CD14-positive monocyte (primary cell): ENCODE measurements at regions not wholly inside any gene's neighbourhood (a gene's known extent, or its start where the extent isn't known, plus 50 kb on each side); places are given as distances from the start of the nearest gene placed in this dataset.
A peak's percentile ranks its signal among the peaks of the same experiment; 100 is the strongest.

Source experiments
- DNase-seq, 3 donors: peaks; one replicate each; pipeline ENCODE4 v3.0.0-alpha.2; 2011 to 2022
- H2AFZ ChIP-seq: 2 replicates; pipeline ENCODE4 v1.6.0; 2012; ENCODE audit warnings: mild to moderate bottlenecking, low read depth, low read length, inconsistent platforms; ENCODE audit not compliant: insufficient read depth, poor library complexity, severe bottlenecking
- H3K27ac ChIP-seq, 2 donors: 1 replicate in 1 of 2; 2 replicates in 1 of 2; pipeline ENCODE4 v1.5.1; 2012 to 2013; ENCODE audit warnings: low read length in 2 of 2, control low read depth in 1 of 2, inconsistent platforms in 1 of 2, low read depth in 1 of 2, mild to moderate bottlenecking in 1 of 2
- H3K27me3 ChIP-seq, 2 donors: one replicate each; pipeline versions ENCODE4 v1.6.0 to v1.6.1; 2011 to 2013; ENCODE audit warnings: low read length in 2 of 2; ENCODE audit not compliant: control insufficient read depth in 2 of 2, insufficient read depth in 2 of 2
- H3K36me3 ChIP-seq, 2 donors: replicated peaks in 1 of 2; 1 replicate in 1 of 2; 2 replicates in 1 of 2; pipeline versions ENCODE4 v1.5.1 to v1.6.1; 2012 to 2013; ENCODE audit warnings: low read length in 2 of 2, control low read depth in 1 of 2, inconsistent platforms in 1 of 2, mild to moderate bottlenecking in 1 of 2; ENCODE audit not compliant: insufficient read depth in 2 of 2, control insufficient read depth in 1 of 2
- H3K4me1 ChIP-seq, 2 donors: 1 replicate in 1 of 2; 2 replicates in 1 of 2; pipeline versions ENCODE4 v1.5.1 to v1.6.1; 2012 to 2013; ENCODE audit warnings: low read length in 2 of 2, control low read depth in 1 of 2, inconsistent platforms in 1 of 2, mild to moderate bottlenecking in 1 of 2, moderate library complexity in 1 of 2; ENCODE audit not compliant: insufficient read depth in 2 of 2, control insufficient read depth in 1 of 2
- H3K4me2 ChIP-seq: replicated peaks from 2 replicates; pipeline ENCODE3; 2012; ENCODE audit warnings: low read length, moderate library complexity, mild to moderate bottlenecking; ENCODE audit not compliant: poor library complexity, severe bottlenecking; ENCODE audit errors: extremely low read depth
- H3K4me3 ChIP-seq, 3 experiments: fragments of 200-600 bp in 1 of 3; sonication (generic) in 1 of 3; replicated peaks in 1 of 3; 1 replicate in 2 of 3; 2 replicates in 1 of 3; pipeline ENCODE4 v1.5.1; 2011 to 2013; ENCODE audit warnings: low read length in 3 of 3, mild to moderate bottlenecking in 3 of 3, control low read depth in 2 of 3, low read depth in 2 of 3, inconsistent platforms in 1 of 3, moderate library complexity in 1 of 3
- H3K79me2 ChIP-seq: 2 replicates; pipeline ENCODE4 v1.6.0; 2012; ENCODE audit warnings: mild to moderate bottlenecking, control low read depth, inconsistent platforms, low read length, moderate library complexity; ENCODE audit not compliant: insufficient read depth
- H3K9ac ChIP-seq: 2 replicates; pipeline ENCODE4 v1.6.0; 2017; ENCODE audit warnings: low read length, mild to moderate bottlenecking; ENCODE audit not compliant: insufficient read depth, poor library complexity, severe bottlenecking
- H3K9me3 ChIP-seq, 2 donors: replicated peaks in 1 of 2; 1 replicate in 1 of 2; 2 replicates in 1 of 2; pipeline versions ENCODE4 v1.5.1 to v1.6.1; 2012 to 2013; ENCODE audit warnings: low read length in 2 of 2, control low read depth in 1 of 2; ENCODE audit not compliant: control insufficient read depth in 1 of 2, insufficient read depth in 1 of 2
- H4K20me1 ChIP-seq: 2 replicates; pipeline ENCODE4 v1.6.0; 2012; ENCODE audit warnings: mild to moderate bottlenecking, low read length, control low read depth, moderate library complexity; ENCODE audit not compliant: insufficient read depth
- H3K27ac Mint-ChIP-seq, 7 donors: one replicate each; pipeline ENCODE4 v1.8.0; 2020; ENCODE audit warnings: mild to moderate bottlenecking in 7 of 7, mixed read lengths in 7 of 7, moderate library complexity in 6 of 7, inconsistent platforms in 2 of 7
- H3K27me3 Mint-ChIP-seq, 3 donors: one replicate each; pipeline ENCODE4 v1.8.0; 2021 to 2022; ENCODE audit warnings: low read depth in 3 of 3, mild to moderate bottlenecking in 3 of 3, mixed read lengths in 3 of 3, moderate library complexity in 3 of 3, inconsistent platforms in 1 of 3
- H3K36me3 Mint-ChIP-seq, 2 donors: one replicate each; pipeline ENCODE4 v1.8.0; 2020; ENCODE audit warnings: mixed read lengths in 2 of 2, inconsistent platforms in 1 of 2, mild to moderate bottlenecking in 1 of 2
- H3K4me1 Mint-ChIP-seq: one replicate; pipeline ENCODE4 v1.8.0; 2020; ENCODE audit warnings: mild to moderate bottlenecking, mixed read lengths
- H3K4me3 Mint-ChIP-seq, 2 donors: one replicate each; pipeline ENCODE4 v1.8.0; 2020; ENCODE audit warnings: mild to moderate bottlenecking in 2 of 2, mixed read lengths in 2 of 2, moderate library complexity in 1 of 2
- H3K9me3 Mint-ChIP-seq, 7 donors: one replicate each; pipeline ENCODE4 v1.8.0; 2020 to 2022; ENCODE audit warnings: mixed read lengths in 7 of 7, mild to moderate bottlenecking in 6 of 7, moderate library complexity in 6 of 7, inconsistent platforms in 2 of 7
- CTCF ChIP-seq: fragments of 200-600 bp; IDR thresholded peaks from one replicate; pipeline ENCODE4 v1.8.0; 2022; ENCODE audit warnings: antibody characterized with exemption, mild to moderate bottlenecking
- WGBS: methylation state at CpG from one replicate; pipeline ENCODE4 v1.1.5; 2013; ENCODE audit warnings: missing lambda C conversion rate; ENCODE audit not compliant: insufficient coverage; 5-methylcytosine and 5-hydroxymethylcytosine counted together
- intact Hi-C, 2 donors: fragments of 100-400 bp; cut with micrococcal nuclease; formaldehyde crosslinking; loops; one replicate each; pipeline versions ENCODE4 v1.15.0 to v1.15.1; 2023

- H3K9me3 Mint-ChIP-seq = peaks cover 0 to 7% (median 0%) of the 10 kb centered on the region in 7 donors
- H3K27ac ChIP-seq = no peak overlapping the region
- H3K4me2 ChIP-seq = no peak overlapping the region
- no peaks in the 10 kb centered on the region for H3K36me3 ChIP-seq
- no peak overlapping the region for H3K4me3 ChIP-seq
- H3K9me3 ChIP-seq = no peaks in the 10 kb centered on the region
- H3K36me3 Mint-ChIP-seq = no peaks in the 10 kb centered on the region
- no peak overlapping the region for H3K27ac Mint-ChIP-seq
- WGBS = no CpG with 5 or more reads among the region's 4 CpGs
- H3K27me3 ChIP-seq = no peaks in the 10 kb centered on the region
- intact Hi-C loops = no loop called here
- no peak overlapping the region for H3K9ac ChIP-seq
- no peaks in the 10 kb centered on the region for H3K79me2 ChIP-seq
- TF ChIP-seq CTCF = no peak
- H4K20me1 ChIP-seq = no peaks in the 10 kb centered on the region
- peaks cover 17% of the 10 kb centered on the region for H3K4me1 Mint-ChIP-seq
- no peak for DNase-seq
- H3K4me3 Mint-ChIP-seq = no peak overlapping the region
- H2AFZ ChIP-seq = no peak overlapping the region
- peaks cover 0 to 3% (median 2%) of the 10 kb centered on the region in 3 donors for H3K27me3 Mint-ChIP-seq
- H3K4me1 ChIP-seq = peaks cover 0 to 4% of the 10 kb centered on the region in 2 donors
Measured at GRCh38 chrX:3550871-3551270, 162.6 kb downstream of the PRKX start.

GRCh38 chrX:3550160-3550751 lies 163.2 kb downstream of the PRKX start:
- Histone ChIP-seq H2AFZ (no peak overlapping the region), H3K4me3 (no peak overlapping the region), H3K36me3 (no peaks in the 10 kb centered on the region), H3K79me2 (no peaks in the 10 kb centered on the region), H3K27me3 (no peaks in the 10 kb centered on the region), H3K9ac (no peak overlapping the region), H3K27ac (no peak overlapping the region), H3K4me1 (peaks cover 0 to 4% of the 10 kb centered on the region in 2 donors), H3K4me2 (no peak overlapping the region), H3K9me3 (no peaks in the 10 kb centered on the region), H4K20me1 (no peaks in the 10 kb centered on the region)
- H3K27me3 Mint-ChIP-seq = peaks cover 0 to 3% (median 2%) of the 10 kb centered on the region in 3 donors
- H3K4me3 Mint-ChIP-seq = no peak overlapping the region
- intact Hi-C loops = no loop called here
- no CpG with 5 or more reads among the region's 8 CpGs for WGBS
- H3K9me3 Mint-ChIP-seq = peaks cover 0 to 7% (median 0%) of the 10 kb centered on the region in 7 donors
- H3K36me3 Mint-ChIP-seq = no peaks in the 10 kb centered on the region
- peaks cover 17% of the 10 kb centered on the region for H3K4me1 Mint-ChIP-seq
- DNase-seq = peak; percentile 12 to 41 (median 27)
- no peak overlapping the region for H3K27ac Mint-ChIP-seq
- no peak for TF ChIP-seq CTCF
